GM23338 (cell line): ENCODE measurements at regions not wholly inside any gene's neighbourhood (a gene's known extent, or its start where the extent isn't known, plus 50 kb on each side); places are given as distances from the start of the nearest gene placed in this dataset.
"Not testable (repeated sequence)": the region's sequence is repeated elsewhere in the genome, so short reads cannot be mapped to it uniquely, and the experiment has no call there.

ENCODE experiments used
- ATAC-seq: fragments of 200-7000 bp; cut with Tn5 transposase; 3 replicates; pipeline ENCODE4 v1.9.1; 2020
- DNase-seq: peaks from one replicate; pipeline ENCODE4 v3.0.0-alpha.2; 2015; ENCODE audit warnings: low spot score
- H2AFZ ChIP-seq: fragments of 200-600 bp; sonication (generic); 2 replicates; pipeline ENCODE4 v1.8.0; 2016; ENCODE audit warnings: antibody characterized with exemption, mild to moderate bottlenecking, moderate library complexity
- H3F3A ChIP-seq: fragments of 200-600 bp; sonication (generic); replicated peaks from 2 replicates; pipeline ENCODE4 v1.8.0; 2017; ENCODE audit warnings: antibody characterized with exemption, mixed run types, low read depth
- H3K27ac ChIP-seq: fragments of 200-600 bp; sonication (generic); 2 replicates; pipeline ENCODE4 v1.6.1; 2016; ENCODE audit warnings: low read depth
- H3K27me3 ChIP-seq: fragments of 200-600 bp; sonication (generic); 2 replicates; pipeline ENCODE4 v1.8.0; 2016; ENCODE audit warnings: mild to moderate bottlenecking, mixed run types, moderate library complexity; ENCODE audit not compliant: insufficient read depth
- H3K36me3 ChIP-seq: fragments of 200-600 bp; sonication (generic); 2 replicates; pipeline ENCODE4 v1.8.0; 2016; ENCODE audit warnings: mild to moderate bottlenecking; ENCODE audit not compliant: insufficient read depth
- H3K4me1 ChIP-seq: fragments of 200-600 bp; sonication (generic); 2 replicates; pipeline ENCODE4 v1.8.0; 2016; ENCODE audit warnings: mild to moderate bottlenecking, moderate library complexity; ENCODE audit not compliant: insufficient read depth
- H3K4me2 ChIP-seq: fragments of 200-600 bp; sonication (generic); 2 replicates; pipeline ENCODE4 v1.7.1; 2017; ENCODE audit warnings: mixed run types
- H3K4me3 ChIP-seq: fragments of 200-600 bp; sonication (generic); 2 replicates; pipeline ENCODE4 v1.6.1; 2016; ENCODE audit warnings: mixed run types
- H3K79me2 ChIP-seq: fragments of 200-600 bp; sonication (generic); replicated peaks from 2 replicates; pipeline ENCODE4 v1.8.0; 2017; ENCODE audit warnings: mild to moderate bottlenecking; ENCODE audit not compliant: insufficient read depth
- H3K9me2 ChIP-seq: fragments of 200-600 bp; sonication (generic); 2 replicates; pipeline ENCODE4 v1.8.0; 2017; ENCODE audit not compliant: insufficient read depth
- H4K20me1 ChIP-seq: fragments of 200-600 bp; sonication (generic); replicated peaks from 2 replicates; pipeline ENCODE4 v1.8.0; 2017; ENCODE audit warnings: mild to moderate bottlenecking; ENCODE audit not compliant: insufficient read depth
- H3K27ac Mint-ChIP-seq: 2 replicates; pipeline ENCODE4 v1.8.0; 2020; ENCODE audit warnings: inconsistent platforms, mild to moderate bottlenecking, moderate library complexity, mixed read lengths
- H3K27me3 Mint-ChIP-seq: 3 replicates; pipeline ENCODE4 v1.8.0; 2022; ENCODE audit warnings: low read depth, mild to moderate bottlenecking, moderate library complexity, mixed read lengths, inconsistent platforms; ENCODE audit not compliant: insufficient read depth, poor library complexity
- H3K36me3 Mint-ChIP-seq: 3 replicates; pipeline ENCODE4 v1.8.0; 2021; ENCODE audit warnings: low read depth, mild to moderate bottlenecking, inconsistent platforms, moderate library complexity, mixed read lengths
- H3K4me1 Mint-ChIP-seq: 3 replicates; pipeline ENCODE4 v1.8.0; 2020; ENCODE audit warnings: mild to moderate bottlenecking, inconsistent platforms, mixed read lengths
- H3K4me3 Mint-ChIP-seq: 3 replicates; pipeline ENCODE4 v1.8.0; 2021; ENCODE audit warnings: moderate library complexity, mild to moderate bottlenecking, inconsistent platforms, mixed read lengths
- H3K9me3 Mint-ChIP-seq: 3 replicates; pipeline ENCODE4 v1.8.0; 2020; ENCODE audit warnings: moderate library complexity, mild to moderate bottlenecking, inconsistent platforms, mixed read lengths
- CREB1 ChIP-seq: fragments of 250-450 bp; sonication (Bioruptor Pico); IDR thresholded peaks from 2 replicates; pipeline ENCODE4 v1.5.0; 2020; ENCODE audit warnings: low read depth, mild to moderate bottlenecking, moderate library complexity
- CTCF ChIP-seq, 2 experiments: fragments of 200-600 bp in 1 of 2; sonication (generic) in 1 of 2; conservative IDR thresholded peaks; 2 replicates each; pipeline versions ENCODE4 v1.5.1 to v1.6.1; 2016 to 2017; ENCODE audit warnings: antibody characterized with exemption in 2 of 2, low read depth in 2 of 2, mild to moderate bottlenecking in 2 of 2, moderate library complexity in 1 of 2
- JUNB ChIP-seq: IDR thresholded peaks from one replicate; pipeline ENCODE4 v1.6.1; 2016; ENCODE audit warnings: antibody characterized with exemption; ENCODE audit not compliant: unreplicated experiment
- NANOG ChIP-seq: IDR thresholded peaks from 2 replicates; pipeline ENCODE4 v1.6.1; 2016; ENCODE audit warnings: antibody characterized with exemption, borderline replicate concordance
- ZNF114 ChIP-seq: fragments of 250-450 bp; sonication (Bioruptor Pico); IDR thresholded peaks from 2 replicates; pipeline ENCODE4 v1.5.0; 2020; ENCODE audit warnings: mild to moderate bottlenecking, moderate library complexity
- ZNF462 ChIP-seq: fragments of 250-450 bp; sonication (Bioruptor Pico); IDR thresholded peaks from 2 replicates; pipeline ENCODE4 v1.5.0; 2020; ENCODE audit warnings: mild to moderate bottlenecking, moderate library complexity

- TF ChIP-seq ZNF462 (no peak), ZNF114 (no peak), CREB1 (CRISPR knock-in tag) (no peak)
These were observed 141.9 kb upstream of the ANKRD55 start (continued) for GRCh38 chr5:56375011-56375410.

GRCh38 chr5:56372491-56372890 is 139.4 kb upstream of the ANKRD55 start:
- not testable (repeated sequence) for H3K36me3 ChIP-seq, H2AFZ ChIP-seq, H3K4me2 ChIP-seq, H3F3A ChIP-seq, H3K4me3 ChIP-seq, H3K27ac Mint-ChIP-seq, H3K27ac ChIP-seq, H3K4me3 Mint-ChIP-seq, H3K27me3 ChIP-seq, H3K79me2 ChIP-seq, DNase-seq, H3K27me3 Mint-ChIP-seq, H3K4me1 ChIP-seq, ATAC-seq, H3K4me1 Mint-ChIP-seq, H3K9me2 ChIP-seq, H4K20me1 ChIP-seq
- peaks cover 20% of the 10 kb centered on the region; the same call in 2 of the 3 replicates for H3K36me3 Mint-ChIP-seq
- peaks cover 34% of the 10 kb centered on the region for H3K9me3 Mint-ChIP-seq

- Mint-ChIP-seq H3K4me1 (no peaks in the 10 kb centered on the region), H3K27me3 (peaks cover 2% of the 10 kb centered on the region), H3K9me3 (peaks cover 20% of the 10 kb centered on the region), H3K4me3 (no peak overlapping the region), H3K36me3 (peaks cover 15% of the 10 kb centered on the region; the same call in 2 of the 3 replicates), H3K27ac (no peak overlapping the region)
- Histone ChIP-seq H3K27me3 (no peaks in the 10 kb centered on the region), H3K79me2 (no peaks in the 10 kb centered on the region), H3K9me2 (no peaks in the 10 kb centered on the region), H2AFZ (no peak overlapping the region), H3K36me3 (no peaks in the 10 kb centered on the region), H3K27ac (no peak overlapping the region), H3F3A (no peaks in the 10 kb centered on the region), H3K4me3 (no peak overlapping the region), H3K4me2 (no peak overlapping the region), H3K4me1 (no peaks in the 10 kb centered on the region), H4K20me1 (no peaks in the 10 kb centered on the region)
- DNase-seq (no peak), ATAC-seq (no peak)
- TF ChIP-seq CTCF (conservative IDR thresholded peaks at IDR 0.05; ENCODE audit: low read depth in 2 of 2): no peak
- no peak for TF ChIP-seq JUNB
- no peak for TF ChIP-seq ZNF114
- TF ChIP-seq NANOG: no peak
These were observed 136.3 kb upstream of the ANKRD55 start for GRCh38 chr5:56369361-56369811.
